SU-DHL-6 (cell line): ENCODE measurements at regions not wholly inside any gene's neighbourhood (a gene's known extent, or its start where the extent isn't known, plus 50 kb on each side); places are given as distances from the start of the nearest gene placed in this dataset.

ENCODE experiments used
- H2AFZ ChIP-seq: fragments of 200-600 bp; sonication (generic); 2 replicates; pipeline ENCODE4 v1.6.1; 2014; ENCODE audit warnings: low read depth, mild to moderate bottlenecking, moderate library complexity, mixed read lengths, antibody characterized with exemption, low read length; ENCODE audit not compliant: severe bottlenecking
- H3F3A ChIP-seq: fragments of 200-600 bp; shearing (Covaris generic); 2 replicates; pipeline ENCODE4 v1.6.0; 2016; ENCODE audit warnings: antibody characterized with exemption, mild to moderate bottlenecking; ENCODE audit not compliant: insufficient read depth
- H3K27ac ChIP-seq: fragments of 200-600 bp; sonication (generic); 2 replicates; pipeline ENCODE4 v1.5.1; 2016; ENCODE audit warnings: low read depth, mild to moderate bottlenecking, low read length, moderate library complexity, mixed read lengths
- H3K27me3 ChIP-seq: fragments of 200-600 bp; sonication (generic), shearing (Covaris generic); 2 replicates; pipeline ENCODE4 v1.6.0; 2014; ENCODE audit warnings: mild to moderate bottlenecking, low read length
- H3K36me3 ChIP-seq: fragments of 200-600 bp; sonication (generic); 2 replicates; pipeline ENCODE4 v1.6.1; 2014; ENCODE audit warnings: mild to moderate bottlenecking, low read length, mixed read lengths
- H3K4me2 ChIP-seq: fragments of 300-600, 200-600 bp; shearing (Covaris generic), sonication (generic); 2 replicates; pipeline ENCODE4 v1.6.0; 2014; ENCODE audit warnings: low read length, low read depth, mild to moderate bottlenecking; ENCODE audit not compliant: poor library complexity, severe bottlenecking
- H3K4me3 ChIP-seq: fragments of 200-600 bp; sonication (generic); 2 replicates; pipeline ENCODE4 v1.5.1; 2014; ENCODE audit warnings: antibody characterized with exemption, low read length, mild to moderate bottlenecking, mixed read lengths; ENCODE audit not compliant: insufficient read depth, poor library complexity, severe bottlenecking
- H3K79me2 ChIP-seq: fragments of 200-600 bp; sonication (generic); 2 replicates; pipeline ENCODE4 v1.6.1; 2014; ENCODE audit warnings: mild to moderate bottlenecking, low read length, moderate library complexity; ENCODE audit not compliant: insufficient read depth
- H3K9ac ChIP-seq: fragments of 200-600 bp; sonication (generic); 2 replicates; pipeline ENCODE4 v1.7.0; 2014; ENCODE audit warnings: mild to moderate bottlenecking, low read length
- H3K9me2 ChIP-seq: fragments of 200-600 bp; sonication (generic); replicated peaks from 2 replicates; pipeline ENCODE4 v1.6.1; 2014; ENCODE audit warnings: low read length; ENCODE audit not compliant: insufficient read depth
- H3K9me3 ChIP-seq: fragments of 200-600 bp; sonication (generic); 2 replicates; pipeline ENCODE4 v1.6.1; 2014; ENCODE audit warnings: low read length, mixed read lengths; ENCODE audit not compliant: insufficient read depth
- H4K20me1 ChIP-seq: fragments of 200-600 bp; sonication (generic); 2 replicates; pipeline ENCODE4 v1.6.1; 2014; ENCODE audit warnings: low read depth, mild to moderate bottlenecking, antibody characterized with exemption, low read length, moderate library complexity, mixed read lengths
- EZH2phosphoT487 ChIP-seq: fragments of 200-600 bp; sonication (generic), shearing (Covaris generic); conservative IDR thresholded peaks from 2 replicates; pipeline ENCODE4 v1.6.1; 2018; ENCODE audit warnings: mild to moderate bottlenecking, antibody characterized with exemption, low read length, moderate library complexity, mixed read lengths
- TF ChIP-seq, protein P1 (sequence below): fragments of 200-600 bp; sonication (generic); IDR thresholded peaks from one replicate; pipeline ENCODE4 v1.5.1; 2017; ENCODE audit warnings: antibody characterized with exemption, mild to moderate bottlenecking, low read length, moderate library complexity; ENCODE audit not compliant: insufficient read depth, poor library complexity, severe bottlenecking

DNA sequence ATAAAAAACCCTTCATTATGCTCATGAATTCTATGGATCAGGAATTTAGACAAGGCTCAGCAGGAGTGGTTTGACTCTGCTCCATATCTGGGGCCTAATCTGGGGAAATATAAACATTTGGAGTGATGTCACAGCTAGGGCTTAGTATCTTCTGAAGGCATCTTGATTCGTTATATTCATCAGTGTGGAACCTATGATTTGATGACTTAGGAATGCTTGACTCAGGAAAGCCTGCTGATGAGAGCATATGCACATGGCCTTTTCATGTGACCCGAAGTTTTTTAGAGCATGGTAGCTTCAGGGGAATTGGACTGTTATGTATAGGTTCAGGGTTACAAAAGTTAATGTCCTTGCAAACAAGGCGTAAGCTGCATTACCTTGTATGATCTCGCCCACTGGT is 184.9 kb upstream of the LRRC3B start:
- no peaks in the 10 kb centered on the region for H3K79me2 ChIP-seq
- no peak overlapping the region for H3K27ac ChIP-seq
- H3K27me3 ChIP-seq = no peaks in the 10 kb centered on the region
- H3F3A ChIP-seq = no peaks in the 10 kb centered on the region
- no peak overlapping the region for H3K4me3 ChIP-seq
- TF ChIP-seq, protein P1, sequence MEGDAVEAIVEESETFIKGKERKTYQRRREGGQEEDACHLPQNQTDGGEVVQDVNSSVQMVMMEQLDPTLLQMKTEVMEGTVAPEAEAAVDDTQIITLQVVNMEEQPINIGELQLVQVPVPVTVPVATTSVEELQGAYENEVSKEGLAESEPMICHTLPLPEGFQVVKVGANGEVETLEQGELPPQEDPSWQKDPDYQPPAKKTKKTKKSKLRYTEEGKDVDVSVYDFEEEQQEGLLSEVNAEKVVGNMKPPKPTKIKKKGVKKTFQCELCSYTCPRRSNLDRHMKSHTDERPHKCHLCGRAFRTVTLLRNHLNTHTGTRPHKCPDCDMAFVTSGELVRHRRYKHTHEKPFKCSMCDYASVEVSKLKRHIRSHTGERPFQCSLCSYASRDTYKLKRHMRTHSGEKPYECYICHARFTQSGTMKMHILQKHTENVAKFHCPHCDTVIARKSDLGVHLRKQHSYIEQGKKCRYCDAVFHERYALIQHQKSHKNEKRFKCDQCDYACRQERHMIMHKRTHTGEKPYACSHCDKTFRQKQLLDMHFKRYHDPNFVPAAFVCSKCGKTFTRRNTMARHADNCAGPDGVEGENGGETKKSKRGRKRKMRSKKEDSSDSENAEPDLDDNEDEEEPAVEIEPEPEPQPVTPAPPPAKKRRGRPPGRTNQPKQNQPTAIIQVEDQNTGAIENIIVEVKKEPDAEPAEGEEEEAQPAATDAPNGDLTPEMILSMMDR = no peak
- TF ChIP-seq EZH2phosphoT487 = no peak
- H3K4me2 ChIP-seq = no peak overlapping the region
- H3K9ac ChIP-seq = no peak overlapping the region
- H3K9me2 ChIP-seq = no peaks in the 10 kb centered on the region
- H3K36me3 ChIP-seq = no peaks in the 10 kb centered on the region
- no peaks in the 10 kb centered on the region for H4K20me1 ChIP-seq
- no peak overlapping the region for H2AFZ ChIP-seq
- no peaks in the 10 kb centered on the region for H3K9me3 ChIP-seq

GRCh38 chr3:26438325-26438940 is 184.1 kb upstream of the LRRC3B start:
- H3K4me2 ChIP-seq = no peak overlapping the region
- no peaks in the 10 kb centered on the region for H3K36me3 ChIP-seq
- no peaks in the 10 kb centered on the region for H3K9me3 ChIP-seq
- no peak overlapping the region for H3K9ac ChIP-seq
- no peaks in the 10 kb centered on the region for H3K79me2 ChIP-seq
- TF ChIP-seq, protein P1 = no peak
- no peak for TF ChIP-seq EZH2phosphoT487
- no peaks in the 10 kb centered on the region for H3K27me3 ChIP-seq
- no peaks in the 10 kb centered on the region for H3K9me2 ChIP-seq
- no peaks in the 10 kb centered on the region for H4K20me1 ChIP-seq
- no peak overlapping the region for H3K27ac ChIP-seq
- H3F3A ChIP-seq = no peaks in the 10 kb centered on the region
- H3K4me3 ChIP-seq = no peak overlapping the region
- H2AFZ ChIP-seq = no peak overlapping the region

DNA sequence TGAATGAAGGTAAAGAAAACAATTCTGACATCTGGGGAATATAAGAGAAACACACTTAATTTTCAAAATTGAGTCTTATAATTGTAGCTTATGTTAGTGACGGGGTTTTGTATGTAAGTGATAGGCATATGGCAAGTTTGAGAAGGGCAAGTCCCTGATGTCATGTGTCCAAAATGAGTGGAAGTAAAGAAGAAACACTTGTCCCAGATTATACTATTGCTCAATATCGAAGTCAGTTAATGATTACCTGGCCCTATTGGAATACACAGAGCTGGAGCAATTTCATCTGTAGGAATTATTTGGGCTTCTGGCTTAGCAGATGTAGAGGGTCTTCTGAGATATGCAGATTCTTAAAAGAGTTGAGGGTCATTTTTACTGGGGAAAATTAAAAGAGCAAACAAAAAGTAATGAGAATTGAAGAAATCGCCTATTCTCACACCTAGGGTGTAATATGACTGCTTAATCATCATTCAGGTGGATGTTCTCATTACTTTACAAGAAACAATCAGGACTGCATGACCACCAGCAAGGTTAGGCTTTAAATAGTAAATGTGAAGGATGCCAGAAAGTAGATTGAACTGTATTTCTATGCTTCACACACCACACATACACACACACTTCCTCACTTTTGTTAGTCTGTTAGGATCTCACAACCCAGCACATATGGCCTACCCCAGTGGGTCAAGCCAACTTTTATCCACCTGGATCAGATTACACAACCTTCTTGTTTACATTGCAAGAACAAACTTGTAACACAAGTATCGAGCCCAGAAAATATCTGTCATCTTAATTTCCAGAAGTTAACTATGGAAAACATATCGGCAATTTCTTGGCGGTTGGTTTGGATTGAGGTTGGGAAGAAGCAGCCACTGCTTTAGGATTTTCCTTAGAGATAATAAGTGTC is 183.3 kb upstream of the LRRC3B start:
- no peak overlapping the region for H2AFZ ChIP-seq
- H4K20me1 ChIP-seq = no peaks in the 10 kb centered on the region
- H3K36me3 ChIP-seq = no peaks in the 10 kb centered on the region
- H3K9ac ChIP-seq = no peak overlapping the region
- no peaks in the 10 kb centered on the region for H3K9me2 ChIP-seq
- H3K4me2 ChIP-seq = no peak overlapping the region
- H3K4me3 ChIP-seq = no peak overlapping the region
- no peaks in the 10 kb centered on the region for H3K79me2 ChIP-seq
- H3K9me3 ChIP-seq = no peaks in the 10 kb centered on the region
- H3K27me3 ChIP-seq = no peaks in the 10 kb centered on the region
- no peaks in the 10 kb centered on the region for H3F3A ChIP-seq
- TF ChIP-seq, protein P1 = no peak
- no peak for TF ChIP-seq EZH2phosphoT487
- no peak overlapping the region for H3K27ac ChIP-seq
